ENCODE measurements at regions not wholly inside any gene's neighbourhood (a gene's known extent, or its start where the extent isn't known, plus 50 kb on each side); places are given as distances from the start of the nearest gene placed in this dataset.
"Not testable (repeated sequence)": the region's sequence is repeated elsewhere in the genome, so short reads cannot be mapped to it uniquely, and the experiment has no call there.

- DNase-seq: no peak
Measured at GRCh38 chr18:52236131-52236530, 103.9 kb upstream of the DCC start.

- no peak for DNase-seq
Measured at GRCh38 chr18:52237551-52237950, 102.4 kb upstream of the DCC start.

- DNase-seq: no peak
Measured at GRCh38 chr18:52242711-52243110, 97.3 kb upstream of the DCC start.

- DNase-seq: no peak
Measured at GRCh38 chr18:52244658-52245057, 95.3 kb upstream of the DCC start.

GRCh38 chr18:52254367-52254766 is 85.6 kb upstream of the DCC start:
- no peak for DNase-seq

GRCh38 chr18:52257417-52257816 is 82.6 kb upstream of the DCC start:
- DNase-seq: not testable (repeated sequence)

GRCh38 chr18:52275817-52276216 is 64.2 kb upstream of the DCC start:
- DNase-seq: no peak

- no peak for DNase-seq
Measured at GRCh38 chr18:52277785-52278184, 62.2 kb upstream of the DCC start.

GRCh38 chr18:52278191-52278590 is 61.8 kb upstream of the DCC start:
- DNase-seq: no peak

- DNase-seq: no peak
Measured at GRCh38 chr18:52280702-52281101, 59.3 kb upstream of the DCC start.

GRCh38 chr18:52283927-52284326 is 56.1 kb upstream of the DCC start:
- DNase-seq: no peak

GRCh38 chr18:52286675-52287074 is 53.3 kb upstream of the DCC start:
- DNase-seq: no peak

GRCh38 chr18:52287151-52287550 is 52.8 kb upstream of the DCC start:
- no peak for DNase-seq

- DNase-seq: no peak
Measured at GRCh38 chr18:52288403-52289004, 51.5 kb upstream of the DCC start.

GRCh38 chr18:52289392-52289791 is 50.6 kb upstream of the DCC start:
- no peak for DNase-seq

All from NCI-H1048 (cell line).